Psoas muscle (tissue), 7 donors: ENCODE measurements at regions not wholly inside any gene's neighbourhood (a gene's known extent, or its start where the extent isn't known, plus 50 kb on each side); places are given as distances from the start of the nearest gene placed in this dataset.
"Not testable (repeated sequence)": the region's sequence is repeated elsewhere in the genome, so short reads cannot be mapped to it uniquely, and the experiment has no call there.

ENCODE experiments used
- ATAC-seq, 4 donors: fragments of 200-7000 bp; cut with Tn5 transposase; one replicate each; pipeline ENCODE4 v1.9.1; 2020; ENCODE audit warnings: moderate library complexity in 3 of 4, mild to moderate bottlenecking in 2 of 4
- DNase-seq, 2 donors: peaks; one replicate each; pipeline ENCODE4 v3.0.0-alpha.2; 2020
- H3K27ac ChIP-seq: fragments of 200-600 bp; one replicate; pipeline ENCODE4 v1.8.0; 2022
- H3K27me3 ChIP-seq, 3 donors: fragments of 200-600 bp in 1 of 3; one replicate each; pipeline versions ENCODE4 v1.6.1 to v1.8.0; 2013 to 2022; ENCODE audit warnings: low read length in 2 of 3, mild to moderate bottlenecking in 2 of 3, moderate library complexity in 1 of 3; ENCODE audit not compliant: insufficient read depth in 3 of 3
- H3K36me3 ChIP-seq, 2 donors: fragments of 200-600 bp in 1 of 2; one replicate each; pipeline versions ENCODE4 v1.6.1 to v1.8.0; 2013 to 2022; ENCODE audit warnings: low read depth in 1 of 2, mild to moderate bottlenecking in 1 of 2, moderate library complexity in 1 of 2; ENCODE audit not compliant: insufficient read depth in 1 of 2
- H3K4me1 ChIP-seq: fragments of 200-600 bp; one replicate; pipeline ENCODE4 v1.8.0; 2022
- H3K4me3 ChIP-seq: fragments of 200-600 bp; one replicate; pipeline ENCODE4 v1.8.0; 2022; ENCODE audit warnings: mild to moderate bottlenecking
- H3K9me3 ChIP-seq: fragments of 200-600 bp; one replicate; pipeline ENCODE4 v1.8.0; 2022
- WGBS, 3 donors: extraction: QIAGEN DNeasy Blood & Tissue Kit; methylation state at CpG; one replicate each; pipeline versions ENCODE4 v1.1.6 to v1.1.7; 2013; 5-methylcytosine and 5-hydroxymethylcytosine counted together
- intact Hi-C, 2 donors: fragments of 100-400 bp; cut with DNase I; formaldehyde crosslinking; loops; one replicate each; pipeline versions ENCODE4 v1.11.0 to v1.14.2; 2022
- TF ChIP-seq, protein P1 (sequence below): fragments of 200-600 bp; IDR thresholded peaks from one replicate; pipeline ENCODE4 v1.8.0; 2022; ENCODE audit warnings: antibody characterized with exemption
- donor health status: healthy with polysubstance abuse.
- donor health status: DM: no; HTN: no; CAD: no; lungs with moderate emphysema.
- donor health status: Bipolar disorder and iron deficiency.
- donor health status: healthy.
- donor health status: DM: yes; HTN: yes; CAD: no.
- donor health status: DM: no; HTN: no; CAD: no.
- donor health status: DM: yes; HTN: yes; CAD: no.

DNA sequence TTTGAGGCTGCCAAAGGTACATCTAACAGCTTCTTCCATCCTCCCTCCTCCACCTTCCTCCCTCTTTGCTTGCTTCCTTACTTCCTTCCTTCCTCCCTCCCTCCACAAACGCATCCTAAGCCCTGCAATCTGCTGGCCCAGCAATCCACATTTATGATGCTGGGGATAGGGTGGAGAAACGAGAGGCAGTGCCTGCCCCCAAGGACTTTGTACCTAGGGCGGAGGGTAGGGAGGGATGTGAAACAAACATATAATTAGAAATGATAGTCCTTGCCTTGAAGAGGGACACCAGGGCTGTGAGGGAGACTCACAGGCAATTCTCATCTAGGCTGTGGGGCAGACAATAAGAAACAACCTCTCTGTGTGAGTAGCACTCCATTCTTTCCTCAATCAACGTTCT lies 188.3 kb downstream of the ANKRD30B start:
- TF ChIP-seq, protein P1, sequence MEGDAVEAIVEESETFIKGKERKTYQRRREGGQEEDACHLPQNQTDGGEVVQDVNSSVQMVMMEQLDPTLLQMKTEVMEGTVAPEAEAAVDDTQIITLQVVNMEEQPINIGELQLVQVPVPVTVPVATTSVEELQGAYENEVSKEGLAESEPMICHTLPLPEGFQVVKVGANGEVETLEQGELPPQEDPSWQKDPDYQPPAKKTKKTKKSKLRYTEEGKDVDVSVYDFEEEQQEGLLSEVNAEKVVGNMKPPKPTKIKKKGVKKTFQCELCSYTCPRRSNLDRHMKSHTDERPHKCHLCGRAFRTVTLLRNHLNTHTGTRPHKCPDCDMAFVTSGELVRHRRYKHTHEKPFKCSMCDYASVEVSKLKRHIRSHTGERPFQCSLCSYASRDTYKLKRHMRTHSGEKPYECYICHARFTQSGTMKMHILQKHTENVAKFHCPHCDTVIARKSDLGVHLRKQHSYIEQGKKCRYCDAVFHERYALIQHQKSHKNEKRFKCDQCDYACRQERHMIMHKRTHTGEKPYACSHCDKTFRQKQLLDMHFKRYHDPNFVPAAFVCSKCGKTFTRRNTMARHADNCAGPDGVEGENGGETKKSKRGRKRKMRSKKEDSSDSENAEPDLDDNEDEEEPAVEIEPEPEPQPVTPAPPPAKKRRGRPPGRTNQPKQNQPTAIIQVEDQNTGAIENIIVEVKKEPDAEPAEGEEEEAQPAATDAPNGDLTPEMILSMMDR: no peak
- H3K4me3 ChIP-seq: no peak overlapping the region
- H3K4me1 ChIP-seq: no peaks in the 10 kb centered on the region
- WGBS, 3 donors: 51 to 57% (median 52%) methylated on average over 4 of the region's 4 CpGs
- no peak for ATAC-seq
- DNase-seq: no peak
- H3K9me3 ChIP-seq: no peaks in the 10 kb centered on the region
- intact Hi-C loops: no loop called here
- H3K27me3 ChIP-seq: no peaks in the 10 kb centered on the region
- H3K36me3 ChIP-seq: no peaks in the 10 kb centered on the region
- H3K27ac ChIP-seq: no peak overlapping the region

DNA sequence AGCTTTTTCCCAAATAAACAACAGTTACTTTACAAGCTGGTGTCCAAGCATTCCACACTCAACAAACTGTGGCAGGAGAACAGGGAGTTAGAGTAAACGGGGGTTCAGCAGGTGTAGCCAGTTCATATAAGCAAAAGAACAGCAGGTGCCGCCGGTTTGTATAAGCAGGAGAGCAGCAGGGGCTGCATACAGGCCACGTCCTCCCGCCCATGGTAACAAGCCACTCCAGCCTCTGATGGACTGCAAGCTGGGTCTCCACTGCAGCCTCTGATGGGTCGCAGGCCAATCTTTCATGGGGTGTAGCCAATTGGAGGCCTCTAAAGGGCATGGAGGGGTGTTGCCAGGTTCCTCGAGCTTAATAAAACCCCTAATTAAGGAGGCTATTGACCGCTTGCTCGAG lies 189.3 kb downstream of the ANKRD30B start:
- no peak overlapping the region for H3K4me3 ChIP-seq
- ATAC-seq (no peak), DNase-seq (no peak)
- H3K27ac ChIP-seq: no peak overlapping the region
- H3K27me3 ChIP-seq: no peaks in the 10 kb centered on the region
- TF ChIP-seq, protein P1: no peak
- no peaks in the 10 kb centered on the region for H3K4me1 ChIP-seq
- intact Hi-C loops: no loop called here
- WGBS, 3 donors: 73 to 82% (median 80%) methylated on average over 9 of the region's 9 CpGs
- no peaks in the 10 kb centered on the region for H3K36me3 ChIP-seq
- H3K9me3 ChIP-seq: no peaks in the 10 kb centered on the region

DNA sequence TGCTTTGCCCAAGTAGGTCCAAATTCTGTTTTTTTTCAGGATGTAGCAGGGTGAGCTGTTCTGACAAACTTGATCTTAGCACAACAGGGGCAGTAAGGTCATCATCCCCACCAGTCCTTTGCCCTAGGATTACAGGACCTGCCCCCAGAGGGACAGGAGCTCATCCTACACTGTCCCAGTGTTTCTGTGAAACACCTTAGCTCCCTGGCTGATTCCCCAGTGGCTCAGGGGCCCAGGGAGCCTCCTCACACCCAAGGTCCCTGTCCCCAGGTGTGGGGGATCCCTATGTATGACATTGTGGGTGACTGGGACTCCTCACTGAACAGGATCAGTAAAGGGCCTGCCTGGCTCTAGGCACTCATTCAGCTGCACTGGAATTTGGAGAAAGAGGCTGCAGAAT lies 191.2 kb downstream of the ANKRD30B start:
- H3K4me1 ChIP-seq: no peaks in the 10 kb centered on the region
- no peaks in the 10 kb centered on the region for H3K36me3 ChIP-seq
- DNase-seq (no peak), ATAC-seq (no peak)
- no peak overlapping the region for H3K4me3 ChIP-seq
- TF ChIP-seq, protein P1: no peak
- intact Hi-C loops: no loop called here
- H3K9me3 ChIP-seq: no peaks in the 10 kb centered on the region
- no peak overlapping the region for H3K27ac ChIP-seq
- no peaks in the 10 kb centered on the region for H3K27me3 ChIP-seq

DNA sequence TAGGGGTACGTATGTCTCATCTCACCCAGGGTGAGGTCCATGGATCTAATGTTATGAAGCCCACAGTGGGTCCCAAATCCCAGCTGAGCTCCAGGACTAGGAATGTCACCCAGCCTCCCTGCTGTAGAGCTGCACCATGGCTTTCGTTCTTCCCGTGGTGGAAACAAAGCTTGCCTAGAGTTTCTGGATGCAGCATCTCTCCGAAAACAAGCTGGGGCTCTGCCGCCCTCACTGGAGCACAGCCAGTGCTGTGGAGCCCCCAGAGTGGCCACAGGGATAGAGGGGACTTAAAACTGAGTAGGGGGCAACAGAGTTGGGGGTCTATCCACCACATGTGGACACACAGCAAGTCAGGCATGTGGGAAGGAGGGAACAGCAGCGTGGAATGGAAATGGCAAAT lies 192.1 kb downstream of the ANKRD30B start:
- H3K36me3 ChIP-seq, H3K4me1 ChIP-seq, intact Hi-C loops, H3K4me3 ChIP-seq, H3K9me3 ChIP-seq, H3K27me3 ChIP-seq, DNase-seq, ATAC-seq, H3K27ac ChIP-seq: not testable (repeated sequence)
- 70 to 78% (median 75%) methylated on average over 6 of the region's 6 CpGs for WGBS, 3 donors

DNA sequence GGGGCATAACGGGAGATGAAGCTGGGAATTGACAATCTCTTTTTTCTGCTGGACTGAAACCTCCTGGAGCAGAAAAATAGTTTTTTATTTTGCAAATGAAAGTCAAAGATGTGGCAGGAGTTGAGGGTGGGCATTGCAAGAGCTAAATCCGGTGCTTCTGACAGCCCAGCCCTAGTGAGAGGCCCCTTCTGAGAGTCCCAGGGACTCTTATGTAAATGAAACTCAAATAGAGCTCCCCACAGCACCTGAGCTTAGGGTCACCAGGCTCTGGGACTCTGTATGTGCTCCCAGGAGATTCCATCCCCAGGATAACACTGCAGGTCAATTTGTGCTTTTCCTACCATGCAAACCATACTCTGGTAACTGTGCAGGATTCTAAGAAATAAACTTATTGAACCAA lies 192.8 kb downstream of the ANKRD30B start:
- DNase-seq: no peak
- TF ChIP-seq, protein P1: no peak
- ATAC-seq: no peak
- H3K9me3 ChIP-seq: no peaks in the 10 kb centered on the region
- 36 to 59% (median 55%) methylated on average over 2 of the region's 2 CpGs for WGBS, 3 donors
- H3K4me3 ChIP-seq: no peak overlapping the region
- no peaks in the 10 kb centered on the region for H3K4me1 ChIP-seq
- H3K27ac ChIP-seq: no peak overlapping the region
- H3K27me3 ChIP-seq: no peaks in the 10 kb centered on the region
- intact Hi-C loops: no loop called here
- no peaks in the 10 kb centered on the region for H3K36me3 ChIP-seq
